H1 (cell line): ENCODE measurements at regions not wholly inside any gene's neighbourhood (a gene's known extent, or its start where the extent isn't known, plus 50 kb on each side); places are given as distances from the start of the nearest gene placed in this dataset.

ENCODE experiments used
- BCL11A ChIP-seq, 2 experiments: IDR thresholded peaks; one replicate each; pipeline ENCODE4 v1.6.1; 2011; ENCODE audit warnings: low read depth in 2 of 2, low read length in 2 of 2, mild to moderate bottlenecking in 2 of 2
- EGR1 ChIP-seq: IDR thresholded peaks from 2 replicates; pipeline ENCODE4 v1.6.1; 2011; ENCODE audit warnings: low read depth, low read length, borderline replicate concordance
- PHF8 ChIP-seq: fragments of 200-600 bp; sonication (generic); conservative IDR thresholded peaks from 2 replicates; pipeline ENCODE4 v1.7.1; 2012; ENCODE audit warnings: low read depth, mild to moderate bottlenecking, inconsistent platforms, low read length, moderate library complexity
- SRF ChIP-seq: IDR thresholded peaks from 2 replicates; pipeline ENCODE4 v1.6.1; 2011; ENCODE audit warnings: mild to moderate bottlenecking, low read depth, low read length, moderate library complexity
- TF ChIP-seq, protein P1 (sequence below): fragments of 300-600 bp; sonication (generic); IDR thresholded peaks from 2 replicates; pipeline ENCODE4 v1.7.1; 2012; ENCODE audit warnings: low read length, moderate library complexity, mild to moderate bottlenecking, inconsistent platforms; ENCODE audit not compliant: insufficient replicate concordance

DNA sequence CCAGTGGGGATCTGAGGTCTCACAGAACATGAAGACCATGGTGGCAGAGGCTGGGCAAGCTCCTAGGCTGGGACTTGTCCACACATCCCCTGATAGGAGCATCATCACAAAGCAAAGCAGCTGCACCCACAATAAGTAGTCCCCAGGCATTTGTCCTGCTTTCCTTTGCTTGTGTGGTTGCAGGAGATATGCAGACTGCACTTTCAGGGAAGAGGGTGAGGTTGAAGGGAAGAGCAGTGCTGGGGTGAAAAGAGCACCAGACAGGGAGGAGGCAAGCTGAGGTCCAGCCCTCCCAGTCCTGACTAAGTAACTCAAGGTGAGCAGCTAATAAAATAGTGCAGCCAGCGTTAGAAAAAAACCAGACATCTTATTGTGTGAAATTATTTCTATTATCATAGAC, 383.6 kb downstream of the UQCRFS1 start (continued):
- TF ChIP-seq, protein P1, sequence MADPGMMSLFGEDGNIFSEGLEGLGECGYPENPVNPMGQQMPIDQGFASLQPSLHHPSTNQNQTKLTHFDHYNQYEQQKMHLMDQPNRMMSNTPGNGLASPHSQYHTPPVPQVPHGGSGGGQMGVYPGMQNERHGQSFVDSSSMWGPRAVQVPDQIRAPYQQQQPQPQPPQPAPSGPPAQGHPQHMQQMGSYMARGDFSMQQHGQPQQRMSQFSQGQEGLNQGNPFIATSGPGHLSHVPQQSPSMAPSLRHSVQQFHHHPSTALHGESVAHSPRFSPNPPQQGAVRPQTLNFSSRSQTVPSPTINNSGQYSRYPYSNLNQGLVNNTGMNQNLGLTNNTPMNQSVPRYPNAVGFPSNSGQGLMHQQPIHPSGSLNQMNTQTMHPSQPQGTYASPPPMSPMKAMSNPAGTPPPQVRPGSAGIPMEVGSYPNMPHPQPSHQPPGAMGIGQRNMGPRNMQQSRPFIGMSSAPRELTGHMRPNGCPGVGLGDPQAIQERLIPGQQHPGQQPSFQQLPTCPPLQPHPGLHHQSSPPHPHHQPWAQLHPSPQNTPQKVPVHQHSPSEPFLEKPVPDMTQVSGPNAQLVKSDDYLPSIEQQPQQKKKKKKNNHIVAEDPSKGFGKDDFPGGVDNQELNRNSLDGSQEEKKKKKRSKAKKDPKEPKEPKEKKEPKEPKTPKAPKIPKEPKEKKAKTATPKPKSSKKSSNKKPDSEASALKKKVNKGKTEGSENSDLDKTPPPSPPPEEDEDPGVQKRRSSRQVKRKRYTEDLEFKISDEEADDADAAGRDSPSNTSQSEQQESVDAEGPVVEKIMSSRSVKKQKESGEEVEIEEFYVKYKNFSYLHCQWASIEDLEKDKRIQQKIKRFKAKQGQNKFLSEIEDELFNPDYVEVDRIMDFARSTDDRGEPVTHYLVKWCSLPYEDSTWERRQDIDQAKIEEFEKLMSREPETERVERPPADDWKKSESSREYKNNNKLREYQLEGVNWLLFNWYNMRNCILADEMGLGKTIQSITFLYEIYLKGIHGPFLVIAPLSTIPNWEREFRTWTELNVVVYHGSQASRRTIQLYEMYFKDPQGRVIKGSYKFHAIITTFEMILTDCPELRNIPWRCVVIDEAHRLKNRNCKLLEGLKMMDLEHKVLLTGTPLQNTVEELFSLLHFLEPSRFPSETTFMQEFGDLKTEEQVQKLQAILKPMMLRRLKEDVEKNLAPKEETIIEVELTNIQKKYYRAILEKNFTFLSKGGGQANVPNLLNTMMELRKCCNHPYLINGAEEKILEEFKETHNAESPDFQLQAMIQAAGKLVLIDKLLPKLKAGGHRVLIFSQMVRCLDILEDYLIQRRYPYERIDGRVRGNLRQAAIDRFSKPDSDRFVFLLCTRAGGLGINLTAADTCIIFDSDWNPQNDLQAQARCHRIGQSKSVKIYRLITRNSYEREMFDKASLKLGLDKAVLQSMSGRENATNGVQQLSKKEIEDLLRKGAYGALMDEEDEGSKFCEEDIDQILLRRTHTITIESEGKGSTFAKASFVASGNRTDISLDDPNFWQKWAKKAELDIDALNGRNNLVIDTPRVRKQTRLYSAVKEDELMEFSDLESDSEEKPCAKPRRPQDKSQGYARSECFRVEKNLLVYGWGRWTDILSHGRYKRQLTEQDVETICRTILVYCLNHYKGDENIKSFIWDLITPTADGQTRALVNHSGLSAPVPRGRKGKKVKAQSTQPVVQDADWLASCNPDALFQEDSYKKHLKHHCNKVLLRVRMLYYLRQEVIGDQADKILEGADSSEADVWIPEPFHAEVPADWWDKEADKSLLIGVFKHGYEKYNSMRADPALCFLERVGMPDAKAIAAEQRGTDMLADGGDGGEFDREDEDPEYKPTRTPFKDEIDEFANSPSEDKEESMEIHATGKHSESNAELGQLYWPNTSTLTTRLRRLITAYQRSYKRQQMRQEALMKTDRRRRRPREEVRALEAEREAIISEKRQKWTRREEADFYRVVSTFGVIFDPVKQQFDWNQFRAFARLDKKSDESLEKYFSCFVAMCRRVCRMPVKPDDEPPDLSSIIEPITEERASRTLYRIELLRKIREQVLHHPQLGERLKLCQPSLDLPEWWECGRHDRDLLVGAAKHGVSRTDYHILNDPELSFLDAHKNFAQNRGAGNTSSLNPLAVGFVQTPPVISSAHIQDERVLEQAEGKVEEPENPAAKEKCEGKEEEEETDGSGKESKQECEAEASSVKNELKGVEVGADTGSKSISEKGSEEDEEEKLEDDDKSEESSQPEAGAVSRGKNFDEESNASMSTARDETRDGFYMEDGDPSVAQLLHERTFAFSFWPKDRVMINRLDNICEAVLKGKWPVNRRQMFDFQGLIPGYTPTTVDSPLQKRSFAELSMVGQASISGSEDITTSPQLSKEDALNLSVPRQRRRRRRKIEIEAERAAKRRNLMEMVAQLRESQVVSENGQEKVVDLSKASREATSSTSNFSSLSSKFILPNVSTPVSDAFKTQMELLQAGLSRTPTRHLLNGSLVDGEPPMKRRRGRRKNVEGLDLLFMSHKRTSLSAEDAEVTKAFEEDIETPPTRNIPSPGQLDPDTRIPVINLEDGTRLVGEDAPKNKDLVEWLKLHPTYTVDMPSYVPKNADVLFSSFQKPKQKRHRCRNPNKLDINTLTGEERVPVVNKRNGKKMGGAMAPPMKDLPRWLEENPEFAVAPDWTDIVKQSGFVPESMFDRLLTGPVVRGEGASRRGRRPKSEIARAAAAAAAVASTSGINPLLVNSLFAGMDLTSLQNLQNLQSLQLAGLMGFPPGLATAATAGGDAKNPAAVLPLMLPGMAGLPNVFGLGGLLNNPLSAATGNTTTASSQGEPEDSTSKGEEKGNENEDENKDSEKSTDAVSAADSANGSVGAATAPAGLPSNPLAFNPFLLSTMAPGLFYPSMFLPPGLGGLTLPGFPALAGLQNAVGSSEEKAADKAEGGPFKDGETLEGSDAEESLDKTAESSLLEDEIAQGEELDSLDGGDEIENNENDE: no peak
- TF ChIP-seq BCL11A (IDR thresholded peaks at IDR 0.05; ENCODE audit: low read depth in 2 of 2, low read length in 2 of 2): no peak
- no peak for TF ChIP-seq PHF8
- no peak for TF ChIP-seq EGR1
- TF ChIP-seq SRF: no peak
- TF ChIP-seq, all 59 proteins: peak for 0
